Astrocyte of the spinal cord (primary cell): ENCODE measurements at regions not wholly inside any gene's neighbourhood (a gene's known extent, or its start where the extent isn't known, plus 50 kb on each side); places are given as distances from the start of the nearest gene placed in this dataset.

Experiments used
- DNase-seq: peaks from one replicate; pipeline ENCODE4 v3.0.0; 2011; ENCODE audit warnings: low read depth, low spot score
- H3K4me3 ChIP-seq: 2 replicates; pipeline ENCODE4 v1.5.1; 2011; ENCODE audit warnings: low read depth, mild to moderate bottlenecking, low read length, moderate library complexity
- in situ Hi-C: cut with HindIII; loops from 2 replicates; pipeline ENCODE4 v1.10.0; 2017; ENCODE audit warnings: low sequenced_read_pairs
- TF ChIP-seq, protein P1 (sequence below): IDR thresholded peaks from 2 replicates; pipeline ENCODE4 v1.5.1; 2012; ENCODE audit warnings: low read depth, mild to moderate bottlenecking, low read length, inconsistent platforms

DNA sequence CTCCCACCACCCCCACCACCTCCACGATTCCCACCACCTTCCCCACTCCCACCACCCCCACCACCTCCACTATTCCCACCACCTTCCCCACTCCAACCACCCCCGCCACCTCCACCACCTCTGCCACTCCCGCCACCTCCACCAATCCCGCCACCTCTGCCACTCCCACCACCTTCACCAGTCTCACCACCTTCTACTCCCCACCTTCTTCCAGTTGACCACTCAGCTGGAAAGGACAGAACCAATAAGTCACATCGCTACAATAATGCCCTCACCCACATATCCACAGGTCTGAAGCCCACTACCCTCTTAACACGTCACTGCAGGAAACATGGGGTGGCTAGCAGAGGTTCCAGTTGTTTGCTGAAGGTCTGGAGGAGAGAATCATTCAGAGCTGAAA lies 93.5 kb upstream of the PAX2 start:
- no peak overlapping the region for H3K4me3 ChIP-seq
- DNase-seq: no peak
- in situ Hi-C loops: no loop called here
- TF ChIP-seq, protein P1, sequence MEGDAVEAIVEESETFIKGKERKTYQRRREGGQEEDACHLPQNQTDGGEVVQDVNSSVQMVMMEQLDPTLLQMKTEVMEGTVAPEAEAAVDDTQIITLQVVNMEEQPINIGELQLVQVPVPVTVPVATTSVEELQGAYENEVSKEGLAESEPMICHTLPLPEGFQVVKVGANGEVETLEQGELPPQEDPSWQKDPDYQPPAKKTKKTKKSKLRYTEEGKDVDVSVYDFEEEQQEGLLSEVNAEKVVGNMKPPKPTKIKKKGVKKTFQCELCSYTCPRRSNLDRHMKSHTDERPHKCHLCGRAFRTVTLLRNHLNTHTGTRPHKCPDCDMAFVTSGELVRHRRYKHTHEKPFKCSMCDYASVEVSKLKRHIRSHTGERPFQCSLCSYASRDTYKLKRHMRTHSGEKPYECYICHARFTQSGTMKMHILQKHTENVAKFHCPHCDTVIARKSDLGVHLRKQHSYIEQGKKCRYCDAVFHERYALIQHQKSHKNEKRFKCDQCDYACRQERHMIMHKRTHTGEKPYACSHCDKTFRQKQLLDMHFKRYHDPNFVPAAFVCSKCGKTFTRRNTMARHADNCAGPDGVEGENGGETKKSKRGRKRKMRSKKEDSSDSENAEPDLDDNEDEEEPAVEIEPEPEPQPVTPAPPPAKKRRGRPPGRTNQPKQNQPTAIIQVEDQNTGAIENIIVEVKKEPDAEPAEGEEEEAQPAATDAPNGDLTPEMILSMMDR: no peak

DNA sequence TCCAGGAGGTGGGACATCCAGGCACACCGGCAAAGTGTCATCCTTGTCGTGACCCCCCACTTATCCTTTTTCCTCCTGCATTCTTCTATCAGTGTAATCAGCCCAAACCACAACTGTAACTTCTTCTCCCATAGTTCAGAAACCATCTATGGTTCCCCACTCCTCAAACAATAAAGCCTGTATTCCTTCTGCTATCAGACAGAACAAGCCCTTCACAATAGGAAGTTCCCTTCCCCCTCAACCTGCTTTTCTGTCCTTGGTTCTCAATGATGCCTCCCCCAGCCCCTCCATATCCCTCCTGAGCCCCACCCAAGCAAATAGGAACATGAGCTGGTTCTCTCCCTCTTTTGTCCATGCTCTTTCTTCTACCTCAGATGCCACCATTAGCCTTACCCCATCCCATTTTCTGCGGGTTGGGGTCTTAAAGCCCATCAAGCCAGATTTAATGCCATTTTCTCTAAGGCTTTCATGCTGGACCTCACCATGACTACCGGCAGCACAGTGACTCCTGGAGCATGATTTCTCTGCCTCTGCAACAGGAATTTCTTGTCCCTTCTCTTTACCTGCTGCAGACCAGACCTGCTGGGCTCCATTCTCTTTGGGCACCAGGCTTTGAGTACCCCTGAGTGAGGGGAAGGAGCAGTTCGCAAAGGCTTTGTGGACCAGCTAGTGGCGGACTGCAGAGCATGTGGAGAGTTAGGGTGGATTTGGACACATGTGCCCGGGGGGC lies 92.8 kb upstream of the PAX2 start:
- no peak overlapping the region for H3K4me3 ChIP-seq
- no peak for DNase-seq
- in situ Hi-C loops: no loop called here
- TF ChIP-seq, protein P1: no peak

DNA sequence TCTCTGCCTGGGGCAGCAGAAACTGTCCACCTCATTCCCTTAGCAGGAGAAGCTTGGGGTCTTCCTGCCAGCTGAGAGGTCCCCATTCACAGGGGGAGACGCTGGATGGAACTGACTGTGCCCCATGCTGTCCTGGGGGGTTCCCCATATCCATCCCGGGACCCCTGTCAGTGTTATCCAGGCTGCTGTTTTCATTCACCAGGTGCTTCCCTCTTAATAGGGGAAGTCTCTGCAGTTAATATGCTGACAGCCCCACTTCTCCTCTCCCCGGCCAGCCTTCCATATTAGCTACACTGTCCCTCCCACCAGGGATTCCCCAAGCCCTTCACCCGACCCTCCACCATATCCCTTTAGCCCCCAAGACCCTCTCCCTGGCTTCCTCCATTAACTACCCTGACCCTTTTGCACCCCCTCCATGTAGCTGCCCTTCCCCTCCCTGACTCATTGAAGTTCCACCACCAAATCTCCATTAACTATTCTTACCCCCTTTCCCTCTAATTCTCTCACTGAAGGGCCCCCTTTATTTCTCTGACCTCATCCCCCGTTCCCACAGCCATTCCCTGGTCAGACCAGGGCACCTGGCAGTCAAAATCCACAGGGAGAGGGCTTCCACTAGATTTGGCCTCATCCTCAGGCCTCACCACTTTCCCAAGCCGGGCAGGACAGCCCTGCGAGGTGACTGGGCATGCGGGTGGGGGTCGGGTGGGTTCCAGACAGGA lies 92.0 kb upstream of the PAX2 start:
- DNase-seq: no peak
- in situ Hi-C loops: no loop called here
- TF ChIP-seq, protein P1: no peak
- no peak overlapping the region for H3K4me3 ChIP-seq

DNA sequence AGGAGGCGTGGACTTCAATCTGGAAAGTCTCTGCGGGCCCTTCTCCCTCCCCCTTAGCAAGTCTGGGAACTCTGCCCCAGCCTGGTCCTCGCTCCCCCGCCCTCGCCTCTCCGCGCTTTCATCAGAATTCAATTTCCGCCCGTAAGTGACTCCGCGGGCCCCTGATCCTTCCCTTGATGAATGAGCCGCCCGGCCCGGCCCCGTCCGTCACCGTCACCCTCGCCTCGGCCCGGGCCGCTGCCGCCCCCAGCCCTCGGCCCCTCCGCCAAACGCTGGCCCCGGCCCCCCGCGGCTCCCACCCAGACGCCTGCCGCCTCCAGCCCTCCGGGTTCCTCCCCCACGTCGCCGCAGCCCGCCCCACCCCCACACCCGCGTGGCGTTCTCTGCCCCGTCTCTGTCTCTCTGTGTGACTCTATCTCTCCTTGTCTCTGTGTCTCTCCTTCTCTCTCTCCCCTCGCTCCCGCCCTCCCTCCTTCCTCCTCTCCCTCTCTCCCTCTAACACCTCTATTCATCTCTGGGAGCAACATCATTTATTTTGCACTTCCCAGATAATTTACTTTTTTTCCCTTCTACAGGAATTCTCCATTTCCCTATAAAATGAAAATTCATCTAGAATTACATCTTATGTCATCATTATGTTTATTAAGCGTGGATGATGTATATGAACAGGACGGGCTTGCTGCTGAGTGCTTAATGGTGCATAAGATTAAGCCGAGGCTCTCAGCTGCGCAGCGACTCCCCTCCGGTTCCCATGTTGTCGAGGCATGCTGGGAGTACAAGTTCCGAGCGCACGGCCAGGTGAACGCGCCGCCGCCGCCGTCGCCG lies 91.2 kb upstream of the PAX2 start:
- DNase-seq: no peak
- no peak overlapping the region for H3K4me3 ChIP-seq
- TF ChIP-seq, protein P1: no peak
- in situ Hi-C loops: no loop called here

DNA sequence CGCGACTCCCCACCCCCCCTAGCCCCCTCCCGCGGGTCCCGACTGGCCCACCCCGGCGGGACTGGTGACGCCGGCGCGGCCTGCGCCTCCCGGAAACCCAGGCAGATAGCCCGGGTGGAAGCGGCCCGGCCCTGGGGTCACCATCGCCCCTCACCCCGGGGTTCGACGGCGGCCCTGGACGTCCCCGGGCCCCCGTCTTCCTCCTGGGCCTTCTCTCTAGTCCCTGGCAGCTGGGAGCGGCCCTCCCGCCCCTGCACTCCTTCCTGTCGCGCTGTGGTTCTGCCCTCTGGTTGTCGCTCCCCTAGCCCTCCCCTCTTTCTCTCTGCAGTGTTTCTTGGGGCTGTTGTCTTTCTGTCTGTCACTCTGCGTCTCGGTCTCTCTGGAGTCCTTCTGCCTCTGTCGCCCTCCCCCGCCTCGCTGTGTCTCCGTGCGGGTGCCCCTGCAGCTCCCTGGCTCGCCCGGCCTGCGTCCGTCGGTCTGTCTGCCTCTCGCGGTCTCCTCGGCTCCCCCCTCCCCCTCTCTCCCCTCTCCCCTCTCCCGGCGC lies 90.5 kb upstream of the PAX2 start:
- in situ Hi-C loops: no loop called here
- no peak for DNase-seq
- no peak overlapping the region for H3K4me3 ChIP-seq
- TF ChIP-seq, protein P1: no peak

DNA sequence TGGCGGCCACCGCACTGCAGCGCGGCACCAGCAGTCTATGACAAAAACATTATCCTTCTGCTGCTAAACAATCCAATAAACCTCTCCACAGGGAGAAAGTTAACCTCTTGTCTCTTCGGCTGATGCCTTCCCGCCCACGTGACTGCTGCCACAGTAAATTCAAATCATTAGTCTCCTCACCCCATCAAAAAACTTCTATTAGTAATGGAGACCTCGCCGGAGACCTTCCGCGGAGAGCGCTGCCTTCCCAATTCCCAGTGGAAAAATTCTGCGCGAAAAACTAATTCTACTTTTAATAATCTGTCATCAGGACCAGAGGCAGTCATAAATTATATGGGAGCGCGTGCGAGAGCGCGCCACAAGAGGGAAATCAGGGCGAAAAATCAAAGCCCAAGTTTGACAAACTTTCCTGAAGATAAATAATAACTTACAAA lies 90.0 kb upstream of the PAX2 start:
- in situ Hi-C loops: no loop called here
- no peak overlapping the region for H3K4me3 ChIP-seq
- no peak for DNase-seq
- TF ChIP-seq, protein P1: no peak
